ENCODE measurements at regions not wholly inside any gene's neighbourhood (a gene's known extent, or its start where the extent isn't known, plus 50 kb on each side); places are given as distances from the start of the nearest gene placed in this dataset.

GRCh38 chr3:69604735-69605450 lies 134.4 kb upstream of the MITF start:
- ChIA-PET POLR2A (no interaction called here), SMC1A (ENCODE audit: uncharacterized antibody, unreplicated experiment) (interaction anchor here (1.1 kb wide), 1 partner anchor 12 kb away, joined by 4 read pairs; no protein-coding TSS in a partner anchor), CTCF (interaction anchor here (1.4 kb wide), 1 partner anchor 195 kb away, joined by 3 read pairs; no protein-coding TSS in a partner anchor), RAD21 (ENCODE audit: unreplicated experiment) (no interaction called here)
- Histone ChIP-seq H3K4me3 (no peak overlapping the region), H3K9ac (ENCODE audit: control insufficient read depth, insufficient read depth, low read length) (no peak overlapping the region), H3K36me3 (ENCODE audit: control insufficient read depth in 2 of 2, insufficient read depth in 2 of 2, low read length in 1 of 2) (no peaks in the 10 kb centered on the region), H3K27me3 (replicated peaks in 1 of 2; ENCODE audit: control insufficient read depth in 2 of 2, insufficient read depth in 2 of 2, low read length in 1 of 2) (no peaks in the 10 kb centered on the region), H3K27ac (ENCODE audit: control insufficient read depth, insufficient read depth) (no peak overlapping the region), H3K4me1 (ENCODE audit: control insufficient read depth, insufficient read depth, low read length) (no peaks in the 10 kb centered on the region), H3K79me2 (ENCODE audit: control insufficient read depth, insufficient read depth, low read length) (no peaks in the 10 kb centered on the region), H4K20me1 (ENCODE audit: control insufficient read depth, insufficient read depth) (no peaks in the 10 kb centered on the region), H3K4me2 (ENCODE audit: control insufficient read depth, insufficient read depth) (no peak overlapping the region), H2AFZ (ENCODE audit: control insufficient read depth, low read depth, low read length) (no peak overlapping the region), H3K9me3 (replicated peaks; ENCODE audit: control insufficient read depth, insufficient read depth, low read length) (no peaks in the 10 kb centered on the region)
- WGBS (ENCODE audit: insufficient coverage, insufficient replicate concordance, low lambda C conversion rate, missing lambda C conversion rate) = 45% methylated on average over 8 of the region's 8 CpGs
- TF ChIP-seq MYC (IDR thresholded peaks at IDR 0.05; ENCODE audit: insufficient read depth, insufficient read length, insufficient replicate concordance, low read length, severe bottlenecking) = no peak
- no peak for TF ChIP-seq CUX1 (IDR thresholded peaks at IDR 0.05; ENCODE audit: insufficient replicate concordance, low read depth, low read length)
- no peak for TF ChIP-seq YY1 (IDR thresholded peaks at IDR 0.05; ENCODE audit: low read depth, low read length)
- TF ChIP-seq MTA2 (IDR thresholded peaks at IDR 0.05; ENCODE audit: low read depth) = no peak
- no peak for TF ChIP-seq BCL11A (IDR thresholded peaks at IDR 0.05; ENCODE audit: low read depth, low read length)
- TF ChIP-seq GATAD2B (conservative IDR thresholded peaks at IDR 0.05; ENCODE audit: low read depth) = no peak
- TF ChIP-seq JUNB (IDR thresholded peaks at IDR 0.05) = no peak
- no peak for TF ChIP-seq CBX5 (IDR thresholded peaks at IDR 0.05; ENCODE audit: low read depth)
- in situ Hi-C loops (cut with MboI) (no loop called here), intact Hi-C loops (cut with micrococcal nuclease; ENCODE audit: unreplicated experiment) (no loop called here)
- DNase-seq (ENCODE audit: low read depth, low spot score) (no peak), ATAC-seq (no peak), FAIRE-seq (no peak)
- BruUV-seq (replicated peaks) = no TSS peak
